Stimulated activated CD4-positive, alpha-beta T cell treated with anti-CD3 and anti-CD28 coated beads, Interleukin-15, amount 100 ng/mL, for 48 hours (primary cell): ENCODE measurements at regions not wholly inside any gene's neighbourhood (a gene's known extent, or its start where the extent isn't known, plus 50 kb on each side); places are given as distances from the start of the nearest gene placed in this dataset.
"Not testable (repeated sequence)": the region's sequence is repeated elsewhere in the genome, so short reads cannot be mapped to it uniquely, and the experiment has no call there.

ENCODE experiments used
- DNase-seq, 2 donors: peaks; one replicate each; pipeline ENCODE4 v3.0.0-alpha.2; 2020; ENCODE audit warnings: low read depth in 2 of 2

GRCh38 chr6:15956205-15957106, 172.4 kb upstream of the MYLIP start:
- no peak for DNase-seq

GRCh38 chr6:15955484-15955883, 173.4 kb upstream of the MYLIP start:
- no peak for DNase-seq

GRCh38 chr6:15953152-15953880, 175.6 kb upstream of the MYLIP start:
- DNase-seq, result no peak

- no peak for DNase-seq
These were observed 176.4 kb upstream of the MYLIP start for GRCh38 chr6:15952231-15953151.

- DNase-seq, result no peak
These were observed 177.8 kb upstream of the MYLIP start for GRCh38 chr6:15950962-15951569.

- no peak for DNase-seq
These were observed 178.9 kb upstream of the MYLIP start for GRCh38 chr6:15949982-15950381.

GRCh38 chr6:15948930-15949900, 179.7 kb upstream of the MYLIP start:
- no peak for DNase-seq

- no peak for DNase-seq
These were observed 181.0 kb upstream of the MYLIP start for GRCh38 chr6:15947923-15948322.

- DNase-seq, result no peak
These were observed 181.4 kb upstream of the MYLIP start for GRCh38 chr6:15947436-15947835.

GRCh38 chr6:15946701-15947385, 182.0 kb upstream of the MYLIP start:
- no peak for DNase-seq

GRCh38 chr6:15945593-15946159, 183.2 kb upstream of the MYLIP start:
- DNase-seq, result no peak

- no peak for DNase-seq
These were observed 185.5 kb upstream of the MYLIP start for GRCh38 chr6:15943423-15943822.

- no peak for DNase-seq
These were observed 187.7 kb upstream of the MYLIP start for GRCh38 chr6:15941168-15941567.

GRCh38 chr6:15938107-15938506, 190.8 kb upstream of the MYLIP start:
- no peak for DNase-seq

- no peak for DNase-seq
These were observed 191.3 kb upstream of the MYLIP start for GRCh38 chr6:15937602-15938001.

GRCh38 chr6:15936503-15936902, 192.4 kb upstream of the MYLIP start:
- no peak for DNase-seq

- DNase-seq, result no peak
These were observed 193.2 kb upstream of the MYLIP start for GRCh38 chr6:15935661-15936060.

- DNase-seq, result not testable (repeated sequence)
These were observed 197.2 kb upstream of the MYLIP start for GRCh38 chr6:15931697-15932096.

- DNase-seq, result no peak
These were observed 198.7 kb upstream of the MYLIP start for GRCh38 chr6:15930207-15930606.
